Loucy (cell line): ENCODE measurements at regions not wholly inside any gene's neighbourhood (a gene's known extent, or its start where the extent isn't known, plus 50 kb on each side); places are given as distances from the start of the nearest gene placed in this dataset.
"Not testable (repeated sequence)": the region's sequence is repeated elsewhere in the genome, so short reads cannot be mapped to it uniquely, and the experiment has no call there.

Experiments used
- H2AFZ ChIP-seq: fragments of 200-600 bp; sonication (generic); 2 replicates; pipeline ENCODE4 v1.6.0; 2016; ENCODE audit warnings: antibody characterized with exemption, mild to moderate bottlenecking, low read length, moderate library complexity
- H3F3A ChIP-seq: fragments of 200-600 bp; 2 replicates; pipeline ENCODE4 v1.6.0; 2016; ENCODE audit warnings: antibody characterized with exemption, low read depth, mild to moderate bottlenecking
- H3K27me3 ChIP-seq: fragments of 200-600 bp; sonication (generic); 2 replicates; pipeline ENCODE4 v1.6.1; 2014; ENCODE audit warnings: low read length, mild to moderate bottlenecking; ENCODE audit not compliant: insufficient read depth, poor library complexity, severe bottlenecking
- H3K36me3 ChIP-seq: fragments of 200-600 bp; sonication (generic); 2 replicates; pipeline ENCODE4 v1.6.1; 2016; ENCODE audit warnings: low read length; ENCODE audit not compliant: insufficient read depth
- H3K4me1 ChIP-seq: fragments of 200-600 bp; sonication (generic); 2 replicates; pipeline ENCODE4 v1.5.1; 2014; ENCODE audit warnings: low read length, mild to moderate bottlenecking; ENCODE audit not compliant: insufficient read depth, poor library complexity, severe bottlenecking
- H3K4me2 ChIP-seq: fragments of 200-600 bp; sonication (generic); 2 replicates; pipeline ENCODE4 v1.6.0; 2014; ENCODE audit warnings: antibody characterized with exemption, low read length, low read depth, mild to moderate bottlenecking; ENCODE audit not compliant: poor library complexity, severe bottlenecking
- H3K4me3 ChIP-seq: fragments of 200-600 bp; sonication (generic); 2 replicates; pipeline ENCODE4 v1.5.1; 2014; ENCODE audit warnings: low read length, mild to moderate bottlenecking, mixed read lengths; ENCODE audit not compliant: poor library complexity, severe bottlenecking
- H3K79me2 ChIP-seq: fragments of 200-600 bp; sonication (generic); 2 replicates; pipeline ENCODE4 v1.6.1; 2014; ENCODE audit warnings: low read length; ENCODE audit not compliant: insufficient read depth
- H3K9ac ChIP-seq: fragments of 200-600 bp; sonication (generic); 2 replicates; pipeline ENCODE4 v1.6.0; 2014; ENCODE audit warnings: mild to moderate bottlenecking, low read depth, low read length, moderate library complexity; ENCODE audit not compliant: poor library complexity, severe bottlenecking
- H3K9me2 ChIP-seq: fragments of 200-600 bp; sonication (generic); replicated peaks from 2 replicates; pipeline ENCODE4 v1.6.1; 2016; ENCODE audit warnings: low read depth, low read length, mixed read lengths
- H3K9me3 ChIP-seq: fragments of 200-600 bp; sonication (generic); 2 replicates; pipeline ENCODE4 v1.6.1; 2014; ENCODE audit warnings: mild to moderate bottlenecking, antibody characterized with exemption, low read length, low read depth; ENCODE audit not compliant: insufficient read depth
- H4K20me1 ChIP-seq: fragments of 200-600 bp; sonication (generic); 2 replicates; pipeline ENCODE4 v1.6.0; 2014; ENCODE audit warnings: antibody characterized with exemption, low read length, mild to moderate bottlenecking; ENCODE audit not compliant: insufficient read depth, poor library complexity, severe bottlenecking
- EZH2phosphoT487 ChIP-seq: fragments of 200-600 bp; IDR thresholded peaks from 2 replicates; pipeline ENCODE4 v1.6.1; 2018; ENCODE audit warnings: antibody characterized with exemption, mild to moderate bottlenecking, moderate library complexity, borderline replicate concordance
- TF ChIP-seq, protein P1 (sequence below): fragments of 200-600 bp; sonication (generic); conservative IDR thresholded peaks from 2 replicates; pipeline ENCODE4 v1.5.1; 2014; ENCODE audit warnings: mild to moderate bottlenecking, antibody characterized with exemption, low read length

DNA sequence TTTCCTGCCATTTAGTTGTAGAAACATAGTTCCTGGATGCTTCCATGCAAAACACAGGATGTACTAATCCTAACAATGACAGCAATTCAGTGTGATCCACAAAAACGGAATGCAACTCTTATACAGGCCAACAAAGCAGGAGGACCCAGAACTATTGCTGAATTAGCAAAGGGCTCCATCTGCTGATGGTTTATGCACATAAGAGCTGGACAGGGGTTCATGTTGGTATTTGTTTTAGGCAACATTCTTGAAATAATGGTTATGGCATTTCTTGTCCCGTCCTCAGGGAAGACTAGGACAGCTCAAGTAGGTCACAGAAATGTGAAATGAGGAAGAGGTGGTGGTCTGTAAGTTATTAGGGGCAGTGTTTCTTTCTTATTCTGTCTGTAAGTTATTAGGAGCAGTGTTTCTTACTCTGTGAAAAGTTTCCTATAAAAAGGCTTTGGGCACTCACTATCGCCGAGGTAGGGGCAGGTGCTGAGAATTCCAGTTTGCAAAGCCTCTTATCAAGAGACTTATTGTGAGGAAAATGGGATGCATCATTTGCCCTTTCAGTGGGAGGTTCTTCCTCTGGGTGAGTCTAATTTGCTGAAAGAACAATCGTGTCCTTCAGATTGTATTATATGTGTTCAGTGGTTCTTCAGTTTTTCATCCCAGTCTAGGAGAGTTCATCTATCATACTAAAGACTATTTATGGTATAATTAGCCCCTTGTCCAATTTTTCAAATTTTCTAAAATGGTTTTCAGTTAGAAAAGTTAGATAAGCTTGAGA lies 171.1 kb downstream of the MCHR2 start:
- H3K4me1 ChIP-seq = no peaks in the 10 kb centered on the region
- no peaks in the 10 kb centered on the region for H3K36me3 ChIP-seq
- no peak overlapping the region for H3K4me2 ChIP-seq
- H3K9me2 ChIP-seq = no peaks in the 10 kb centered on the region
- no peak overlapping the region for H3K4me3 ChIP-seq
- TF ChIP-seq, protein P1, sequence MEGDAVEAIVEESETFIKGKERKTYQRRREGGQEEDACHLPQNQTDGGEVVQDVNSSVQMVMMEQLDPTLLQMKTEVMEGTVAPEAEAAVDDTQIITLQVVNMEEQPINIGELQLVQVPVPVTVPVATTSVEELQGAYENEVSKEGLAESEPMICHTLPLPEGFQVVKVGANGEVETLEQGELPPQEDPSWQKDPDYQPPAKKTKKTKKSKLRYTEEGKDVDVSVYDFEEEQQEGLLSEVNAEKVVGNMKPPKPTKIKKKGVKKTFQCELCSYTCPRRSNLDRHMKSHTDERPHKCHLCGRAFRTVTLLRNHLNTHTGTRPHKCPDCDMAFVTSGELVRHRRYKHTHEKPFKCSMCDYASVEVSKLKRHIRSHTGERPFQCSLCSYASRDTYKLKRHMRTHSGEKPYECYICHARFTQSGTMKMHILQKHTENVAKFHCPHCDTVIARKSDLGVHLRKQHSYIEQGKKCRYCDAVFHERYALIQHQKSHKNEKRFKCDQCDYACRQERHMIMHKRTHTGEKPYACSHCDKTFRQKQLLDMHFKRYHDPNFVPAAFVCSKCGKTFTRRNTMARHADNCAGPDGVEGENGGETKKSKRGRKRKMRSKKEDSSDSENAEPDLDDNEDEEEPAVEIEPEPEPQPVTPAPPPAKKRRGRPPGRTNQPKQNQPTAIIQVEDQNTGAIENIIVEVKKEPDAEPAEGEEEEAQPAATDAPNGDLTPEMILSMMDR = peak; percentile 58
- no peak for TF ChIP-seq EZH2phosphoT487
- H3K27me3 ChIP-seq = no peaks in the 10 kb centered on the region
- no peak overlapping the region for H3K9ac ChIP-seq
- H3K9me3 ChIP-seq = no peaks in the 10 kb centered on the region
- no peak overlapping the region for H2AFZ ChIP-seq
- no peaks in the 10 kb centered on the region for H3F3A ChIP-seq
- no peaks in the 10 kb centered on the region for H3K79me2 ChIP-seq
- no peaks in the 10 kb centered on the region for H4K20me1 ChIP-seq

DNA sequence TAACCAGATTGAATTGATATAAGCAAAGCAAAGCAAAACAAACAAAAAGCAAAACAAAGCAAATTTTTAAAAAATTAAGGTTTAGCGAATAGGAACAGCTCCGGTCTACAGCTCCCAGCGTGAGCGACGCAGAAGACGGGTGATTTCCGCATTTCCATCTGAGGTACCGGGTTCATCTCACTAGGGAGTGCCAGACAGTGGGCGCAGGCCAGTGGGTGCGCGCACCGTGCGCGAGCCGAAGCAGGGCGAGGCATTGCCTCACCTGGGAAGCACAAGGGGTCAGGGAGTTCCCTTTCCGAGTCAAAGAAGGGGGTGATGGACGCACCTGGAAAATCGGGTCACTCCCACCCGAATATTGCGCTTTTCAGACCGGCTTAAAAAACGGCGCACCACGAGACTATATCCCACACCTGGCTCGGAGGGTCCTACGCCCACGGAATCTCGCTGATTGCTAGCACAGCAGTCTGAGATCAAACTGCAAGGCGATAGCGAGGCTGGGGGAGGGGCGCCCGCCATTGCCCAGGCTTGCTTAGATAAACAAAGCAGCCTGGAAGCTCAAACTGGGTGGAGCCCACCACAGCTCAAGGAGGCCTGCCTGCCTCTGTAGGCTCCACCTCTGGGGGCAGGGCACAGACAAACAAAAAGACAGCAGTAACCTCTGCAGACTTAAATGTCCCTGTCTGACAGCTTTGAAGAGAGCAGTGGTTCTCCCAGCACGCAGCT lies 170.3 kb downstream of the MCHR2 start:
- not testable (repeated sequence) for H3K27me3 ChIP-seq, H3K4me1 ChIP-seq, H2AFZ ChIP-seq, H3K9ac ChIP-seq, H3K9me2 ChIP-seq, H4K20me1 ChIP-seq, H3K79me2 ChIP-seq, H3K4me3 ChIP-seq, H3K36me3 ChIP-seq, H3K9me3 ChIP-seq, H3F3A ChIP-seq, H3K4me2 ChIP-seq

DNA sequence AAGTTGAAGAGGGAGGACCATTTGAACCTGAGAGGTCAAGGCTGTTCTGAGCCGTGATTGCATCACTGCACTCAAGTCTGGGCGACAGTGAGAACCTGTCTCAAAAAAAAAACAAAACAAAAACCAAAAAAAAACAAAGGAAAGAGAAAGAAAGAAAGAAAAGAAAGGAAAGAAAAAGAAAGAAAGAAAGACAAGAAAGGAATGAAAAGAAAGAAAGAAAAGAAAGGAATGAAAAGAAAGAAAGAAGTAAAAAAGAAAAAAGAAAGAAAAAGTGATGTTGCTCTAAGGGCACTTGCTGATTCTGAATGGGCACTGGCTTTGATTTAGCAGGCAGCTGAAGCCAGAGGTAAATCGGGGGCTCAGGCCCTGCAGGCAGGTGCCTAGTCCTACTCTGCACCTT lies 161.0 kb downstream of the MCHR2 start:
- Histone ChIP-seq H3K9me3 (no peaks in the 10 kb centered on the region), H3K4me3 (no peak overlapping the region), H2AFZ (no peak overlapping the region), H3K4me1 (no peaks in the 10 kb centered on the region), H3K9me2 (no peaks in the 10 kb centered on the region), H4K20me1 (no peaks in the 10 kb centered on the region), H3K79me2 (no peaks in the 10 kb centered on the region), H3K9ac (no peak overlapping the region), H3F3A (no peaks in the 10 kb centered on the region), H3K4me2 (no peak overlapping the region), H3K36me3 (no peaks in the 10 kb centered on the region), H3K27me3 (no peaks in the 10 kb centered on the region)
- TF ChIP-seq, protein P1 = no peak
- no peak for TF ChIP-seq EZH2phosphoT487
